HG03342 (cell line): ENCODE measurements at regions not wholly inside any gene's neighbourhood (a gene's known extent, or its start where the extent isn't known, plus 50 kb on each side); places are given as distances from the start of the nearest gene placed in this dataset.
"Not testable (repeated sequence)": the region's sequence is repeated elsewhere in the genome, so short reads cannot be mapped to it uniquely, and the experiment has no call there.

ENCODE experiments used
- ATAC-seq: cut with Tn5 transposase; IDR thresholded peaks from one replicate; pipeline ENCODE4 v1.9.1; 2021; ENCODE audit warnings: mild to moderate bottlenecking, moderate library complexity; ENCODE audit not compliant: unreplicated experiment

DNA sequence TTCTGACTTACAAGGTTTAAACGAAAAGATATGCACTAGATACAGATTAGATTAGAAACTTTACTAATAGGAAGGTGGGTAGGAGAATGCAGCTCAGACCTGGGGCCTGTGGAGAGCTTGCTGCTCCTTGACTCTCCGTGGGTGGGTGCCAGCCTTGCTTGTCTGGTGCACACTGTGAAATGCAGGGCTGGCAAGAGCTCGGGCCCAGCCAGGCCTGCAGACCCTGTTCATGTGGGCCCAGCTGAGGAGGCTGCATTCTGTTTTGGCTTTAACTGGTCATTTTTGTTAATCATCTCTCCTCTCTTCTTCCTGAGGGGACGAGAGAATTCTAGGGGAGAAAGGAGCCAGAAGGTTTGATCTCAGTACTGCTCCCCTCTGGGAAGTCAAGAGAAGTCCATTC lies 325.4 kb downstream of the QKI start:
- no peak for ATAC-seq

DNA sequence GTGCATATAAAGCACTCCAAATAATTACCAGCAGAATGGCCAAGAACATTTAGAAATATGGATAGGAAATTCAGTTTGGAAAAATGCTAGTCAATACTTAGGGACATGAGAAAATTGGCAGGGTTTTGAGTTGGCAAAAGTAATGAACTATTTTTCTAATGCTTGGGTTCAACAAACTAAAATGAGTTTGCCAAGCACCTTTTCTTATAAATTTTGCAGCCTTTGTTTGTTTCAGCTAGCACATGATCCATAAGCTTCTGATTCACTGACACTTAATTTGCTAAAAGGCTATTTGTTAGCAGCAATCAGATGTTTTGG lies 324.8 kb downstream of the QKI start:
- ATAC-seq = no peak

DNA sequence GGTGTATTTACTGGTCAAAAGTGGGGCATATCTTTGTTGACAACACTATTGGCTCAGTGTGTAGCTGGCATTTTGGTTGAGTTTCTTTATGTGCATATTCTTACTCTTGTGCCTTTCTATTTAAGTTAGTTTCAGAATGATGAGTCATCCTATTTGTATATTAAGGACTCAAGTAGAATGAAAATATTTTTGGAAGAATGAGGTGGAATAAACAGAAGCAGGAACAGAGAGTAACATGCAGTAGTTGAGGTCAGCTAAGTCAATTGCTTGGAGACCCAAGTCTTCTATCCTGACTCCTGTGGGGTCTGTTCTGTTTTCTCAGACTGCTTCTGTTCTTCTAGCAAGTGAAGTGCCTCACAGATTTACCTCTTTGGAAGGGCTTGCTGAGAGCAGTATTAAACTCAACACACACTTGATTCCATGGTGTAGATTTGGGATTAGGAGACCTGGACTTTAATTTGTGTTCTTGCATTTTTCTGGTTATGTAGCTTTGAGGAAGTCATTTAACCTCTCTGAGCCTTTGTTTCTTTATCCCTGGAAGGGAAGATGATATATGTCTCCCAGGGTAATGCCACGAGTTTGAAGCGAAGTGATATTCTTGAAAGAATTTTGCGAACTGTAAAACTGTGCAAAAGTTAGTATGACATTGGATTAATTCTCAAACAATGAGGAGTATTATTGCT lies 324.3 kb downstream of the QKI start:
- ATAC-seq = no peak

DNA sequence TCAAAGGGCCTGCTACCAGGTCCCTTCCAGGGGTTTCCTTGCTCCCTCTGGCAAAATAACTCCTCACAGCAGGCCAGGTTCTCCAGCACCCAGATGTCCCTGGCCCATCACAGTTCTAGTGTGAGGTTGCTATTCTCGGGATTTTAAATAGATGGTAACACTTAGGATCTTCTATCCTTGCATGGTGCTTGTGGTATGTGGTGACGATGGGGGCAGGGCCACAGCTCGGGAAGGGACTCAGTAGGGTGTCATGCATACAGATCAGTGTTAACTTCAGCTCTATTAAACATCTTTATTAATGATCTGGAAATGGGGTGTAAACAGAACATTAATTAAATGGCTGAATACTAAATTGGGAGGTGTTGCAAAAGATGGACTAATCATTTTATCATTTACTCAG lies 323.8 kb downstream of the QKI start:
- no peak for ATAC-seq

DNA sequence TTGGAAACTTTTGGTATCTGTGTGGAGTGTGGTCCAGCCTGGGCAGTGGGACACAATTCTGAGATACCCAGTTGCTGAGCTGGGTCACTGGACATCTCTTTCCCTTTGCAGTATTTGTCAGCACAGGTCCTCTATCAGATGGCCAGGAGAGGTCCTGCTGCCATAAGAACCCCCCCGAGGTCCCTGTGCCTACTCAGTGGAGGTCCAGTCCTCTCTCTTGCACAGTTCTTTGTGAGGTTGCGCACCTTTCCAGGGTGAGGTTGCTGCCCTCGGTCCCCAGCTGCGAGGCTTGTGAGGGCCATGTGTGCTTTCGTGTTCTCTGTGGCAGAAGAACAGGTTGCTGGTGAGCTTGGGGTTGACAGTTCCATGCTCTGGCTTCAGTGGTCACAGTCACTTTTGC lies 320.6 kb downstream of the QKI start:
- ATAC-seq = no peak

DNA sequence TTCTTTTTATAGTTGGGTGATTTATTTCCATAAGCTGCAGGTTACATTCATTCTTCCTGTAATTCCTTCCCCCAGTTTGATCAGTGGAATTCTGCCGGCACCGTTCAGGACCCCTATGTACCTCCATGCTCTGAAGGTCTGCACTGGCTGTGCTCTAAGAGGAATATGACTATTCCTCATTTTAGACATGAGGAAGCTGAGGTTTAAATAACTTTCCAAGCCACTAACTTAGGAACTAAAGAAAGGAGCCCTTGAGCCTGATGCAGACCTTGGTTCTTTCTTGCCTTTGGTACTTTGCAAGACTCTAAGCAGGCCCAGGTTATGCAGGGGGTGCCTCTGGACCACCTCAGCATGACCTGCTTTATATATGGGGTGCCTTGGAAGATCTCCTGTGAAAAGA lies 318.5 kb downstream of the QKI start:
- ATAC-seq = no peak

DNA sequence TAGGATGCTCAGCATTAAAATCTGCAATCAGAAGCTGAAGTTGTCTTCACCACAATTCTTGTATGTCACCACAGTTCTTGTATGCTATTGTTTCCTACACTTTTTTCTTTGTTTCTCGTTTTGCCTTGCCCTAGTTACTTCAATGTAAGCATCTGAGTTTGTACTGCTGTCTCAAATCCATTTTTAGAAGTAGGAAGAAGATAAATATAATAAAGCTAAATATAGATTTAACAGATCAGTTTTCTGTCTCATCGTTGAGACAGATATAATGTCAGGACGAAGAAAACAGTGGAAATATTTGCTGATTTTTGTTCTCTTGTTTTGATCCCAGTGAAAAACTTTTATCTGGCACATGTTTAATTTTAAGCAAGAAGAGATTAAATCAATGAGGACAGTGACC lies 318.0 kb downstream of the QKI start:
- ATAC-seq = no peak

DNA sequence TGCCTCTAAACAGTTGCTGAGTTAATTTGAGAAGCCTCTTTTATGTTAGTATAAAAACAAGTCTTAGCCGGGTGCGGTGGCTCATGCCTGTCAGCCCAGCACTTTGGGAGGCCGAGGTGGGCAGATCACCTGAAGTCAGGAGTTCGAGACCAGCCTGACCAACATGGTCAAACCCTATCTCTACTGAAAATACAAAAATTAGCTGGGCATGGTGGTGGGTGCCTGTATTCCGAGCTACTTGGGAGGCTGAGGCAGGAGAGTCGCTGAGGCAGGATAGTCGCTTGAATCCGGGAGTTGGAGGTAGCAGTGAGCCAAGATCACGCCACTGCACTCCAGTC lies 317.5 kb downstream of the QKI start:
- ATAC-seq = not testable (repeated sequence)

DNA sequence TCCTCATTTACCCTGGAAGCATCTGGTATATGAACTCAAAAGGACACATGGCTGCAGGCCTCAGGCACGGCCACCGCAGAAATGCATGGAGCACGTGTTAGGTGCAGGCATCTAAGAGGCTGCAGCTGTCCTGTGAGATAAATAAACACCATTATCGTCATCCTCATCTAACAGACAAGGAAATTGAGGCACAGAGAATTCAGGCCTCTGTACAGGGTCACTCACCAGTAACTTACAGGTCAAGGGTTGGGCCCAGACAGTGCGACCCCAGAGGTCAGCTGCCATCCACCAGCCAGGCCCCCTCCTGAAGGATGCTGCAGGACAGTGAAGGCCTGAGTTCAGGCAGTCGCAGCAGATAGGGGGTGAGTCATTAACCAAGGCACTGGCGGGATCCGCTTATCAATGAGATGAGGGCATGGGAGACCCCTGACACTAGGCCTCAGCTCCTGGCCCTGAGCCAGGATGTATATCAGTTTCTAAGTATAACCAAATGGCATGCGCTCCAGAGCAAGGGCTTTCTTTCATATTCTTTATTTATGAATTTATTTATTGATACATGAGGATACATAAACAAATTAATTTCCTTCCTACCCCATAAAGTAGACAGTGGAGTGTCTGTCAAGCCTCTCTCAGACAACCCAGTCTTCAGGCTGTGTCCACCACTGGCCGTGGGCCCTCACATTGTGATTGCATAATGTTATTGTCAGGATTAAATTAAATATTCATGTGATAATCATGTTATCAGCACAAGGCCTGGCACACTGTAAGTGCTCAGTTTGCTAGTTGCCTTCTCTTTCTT lies 316.9 kb downstream of the QKI start:
- no peak for ATAC-seq

DNA sequence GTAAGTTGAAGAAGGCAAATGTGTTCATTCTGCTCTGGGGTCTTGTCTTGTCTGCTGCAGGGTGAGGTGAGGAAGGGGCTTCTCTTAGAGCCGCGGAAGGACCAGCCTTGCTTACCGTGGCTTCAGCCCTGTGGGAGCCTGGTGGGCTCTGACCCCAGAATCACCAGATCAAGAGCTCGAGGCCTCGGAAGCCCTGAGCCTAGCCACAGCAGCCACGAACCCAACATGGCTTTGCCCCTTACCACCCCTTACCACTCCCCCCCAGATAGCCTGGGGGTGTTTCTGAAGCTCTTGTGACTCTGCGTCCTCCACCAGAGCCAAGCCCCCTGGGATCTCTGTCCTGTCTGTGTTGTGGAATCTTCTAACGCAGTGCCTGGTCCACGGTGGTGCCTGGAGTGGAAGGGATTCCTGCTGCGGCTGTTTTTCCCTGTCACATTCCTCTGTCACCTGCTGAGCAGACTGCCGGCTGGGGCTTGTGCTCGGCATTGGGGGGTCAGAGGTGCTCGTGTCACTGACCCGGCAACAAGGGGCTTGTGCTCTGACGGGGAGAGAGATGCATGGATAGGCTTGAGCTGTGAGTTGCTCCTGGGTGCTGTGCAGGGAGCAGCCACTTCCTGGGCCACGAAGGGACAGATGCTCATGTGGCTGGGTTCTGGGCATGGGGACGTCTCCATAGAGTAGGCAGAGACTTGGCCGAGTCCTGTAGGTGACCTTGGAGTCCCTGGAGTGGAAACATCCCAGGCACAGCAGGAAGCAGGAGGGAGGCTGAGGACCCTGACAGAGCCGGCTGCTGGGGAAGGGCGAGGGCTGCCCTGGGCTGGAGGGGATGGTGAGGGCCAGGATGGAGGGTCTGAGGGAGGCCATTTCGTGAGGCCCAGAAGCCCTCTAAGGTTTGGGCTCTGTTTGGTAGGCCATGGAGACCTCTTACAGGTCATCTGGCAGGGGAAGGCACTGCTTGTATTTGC lies 316.0 kb downstream of the QKI start:
- no peak for ATAC-seq

DNA sequence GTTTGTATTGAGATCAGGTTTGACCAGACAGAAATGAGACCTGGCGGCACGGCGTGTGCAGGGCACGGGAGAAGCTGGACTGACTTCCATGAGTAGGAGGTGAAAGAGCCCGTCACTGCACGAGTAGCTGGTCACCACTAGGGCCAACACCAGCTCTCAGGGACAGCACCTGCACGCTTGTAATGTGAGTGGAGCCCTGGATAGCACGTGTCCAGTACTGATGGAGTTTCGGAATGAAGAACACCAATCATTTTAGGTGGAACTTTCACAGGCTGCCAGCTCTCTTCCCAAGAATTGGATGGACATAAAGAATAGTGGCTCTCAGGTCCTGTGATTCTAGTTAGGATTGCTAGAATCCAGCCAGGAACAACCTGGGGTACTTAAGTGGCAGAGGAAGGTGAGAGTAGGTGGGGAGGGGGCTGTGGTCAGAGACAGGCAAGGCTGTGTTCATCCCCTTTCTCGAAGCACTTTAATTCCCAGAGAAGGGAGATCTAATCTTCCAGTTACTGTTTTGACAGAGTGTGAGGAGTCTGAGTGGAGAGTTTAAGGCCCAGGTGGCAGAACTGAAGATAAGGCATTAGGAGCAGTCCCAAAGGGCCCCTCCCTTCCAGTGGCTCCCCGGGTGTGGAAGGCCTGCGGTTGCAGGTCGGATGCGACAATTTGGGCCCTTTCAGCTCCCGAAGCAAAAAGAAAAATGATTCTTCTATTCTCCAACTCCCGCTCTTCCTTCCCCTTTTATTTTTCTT lies 314.8 kb downstream of the QKI start:
- no peak for ATAC-seq

DNA sequence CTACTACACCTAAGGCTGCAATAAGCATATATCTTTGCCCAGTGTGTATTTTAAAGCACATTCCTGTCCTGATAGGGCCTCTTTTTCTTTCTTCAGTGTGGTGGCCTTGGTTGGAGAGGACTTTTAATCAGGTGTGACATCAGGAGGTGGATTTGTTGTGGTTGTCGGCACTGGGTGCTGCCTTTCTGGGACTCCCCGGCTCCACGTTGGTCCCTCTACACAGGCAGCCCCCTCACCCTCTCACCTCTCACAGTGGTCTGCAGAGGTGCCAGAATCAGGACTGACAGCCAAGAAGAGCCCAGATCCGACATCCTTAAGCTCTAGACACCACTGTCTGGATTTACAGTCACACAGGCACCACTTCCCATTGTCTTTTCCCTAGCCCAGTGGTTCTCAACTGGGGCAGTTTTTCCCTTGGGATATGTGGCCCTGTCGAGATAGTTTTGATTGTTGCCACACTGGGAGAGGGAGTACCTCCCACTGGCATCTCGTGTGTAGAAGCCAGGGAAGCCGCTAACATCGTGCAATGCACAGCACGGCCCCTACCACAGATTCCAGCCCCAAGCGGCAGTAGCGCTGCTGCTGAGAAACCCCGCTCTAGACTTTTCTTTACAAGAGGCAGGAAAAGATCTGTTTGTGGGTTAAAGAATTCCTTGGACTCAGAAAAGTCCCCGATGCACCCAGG lies 314.1 kb downstream of the QKI start:
- ATAC-seq = no peak

DNA sequence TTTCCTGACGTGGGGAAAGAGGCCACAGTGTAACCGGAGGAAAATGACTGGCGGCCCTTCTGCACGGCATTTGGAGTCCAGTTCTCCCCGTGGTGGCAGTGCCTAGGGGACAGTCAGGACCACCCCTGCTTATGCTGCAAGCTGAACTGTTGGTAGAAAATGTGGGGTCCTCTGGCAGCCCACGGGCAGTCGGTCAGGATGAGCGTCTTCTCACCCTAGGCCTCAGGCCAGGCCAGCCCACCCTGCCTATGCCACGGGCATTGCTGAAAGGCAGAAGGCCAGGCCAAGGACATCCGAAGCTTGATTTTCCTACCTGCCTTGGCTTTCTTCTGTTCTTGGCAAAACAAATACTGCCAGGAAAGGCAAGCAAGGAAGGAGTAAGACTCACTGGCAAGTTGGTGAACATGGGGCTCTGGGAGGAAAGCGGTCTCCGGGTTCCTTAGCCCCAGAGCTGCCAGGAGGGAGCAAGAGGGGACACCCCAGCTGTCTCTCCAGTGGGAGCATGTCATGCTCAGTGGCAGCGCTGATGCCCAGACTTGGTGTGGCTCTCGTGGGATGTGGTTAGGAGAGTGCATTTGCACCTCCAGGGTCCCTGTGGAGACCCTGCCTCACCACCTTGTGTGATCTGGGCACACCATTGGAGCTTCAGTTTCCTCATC lies 311.6 kb downstream of the QKI start:
- ATAC-seq = no peak

DNA sequence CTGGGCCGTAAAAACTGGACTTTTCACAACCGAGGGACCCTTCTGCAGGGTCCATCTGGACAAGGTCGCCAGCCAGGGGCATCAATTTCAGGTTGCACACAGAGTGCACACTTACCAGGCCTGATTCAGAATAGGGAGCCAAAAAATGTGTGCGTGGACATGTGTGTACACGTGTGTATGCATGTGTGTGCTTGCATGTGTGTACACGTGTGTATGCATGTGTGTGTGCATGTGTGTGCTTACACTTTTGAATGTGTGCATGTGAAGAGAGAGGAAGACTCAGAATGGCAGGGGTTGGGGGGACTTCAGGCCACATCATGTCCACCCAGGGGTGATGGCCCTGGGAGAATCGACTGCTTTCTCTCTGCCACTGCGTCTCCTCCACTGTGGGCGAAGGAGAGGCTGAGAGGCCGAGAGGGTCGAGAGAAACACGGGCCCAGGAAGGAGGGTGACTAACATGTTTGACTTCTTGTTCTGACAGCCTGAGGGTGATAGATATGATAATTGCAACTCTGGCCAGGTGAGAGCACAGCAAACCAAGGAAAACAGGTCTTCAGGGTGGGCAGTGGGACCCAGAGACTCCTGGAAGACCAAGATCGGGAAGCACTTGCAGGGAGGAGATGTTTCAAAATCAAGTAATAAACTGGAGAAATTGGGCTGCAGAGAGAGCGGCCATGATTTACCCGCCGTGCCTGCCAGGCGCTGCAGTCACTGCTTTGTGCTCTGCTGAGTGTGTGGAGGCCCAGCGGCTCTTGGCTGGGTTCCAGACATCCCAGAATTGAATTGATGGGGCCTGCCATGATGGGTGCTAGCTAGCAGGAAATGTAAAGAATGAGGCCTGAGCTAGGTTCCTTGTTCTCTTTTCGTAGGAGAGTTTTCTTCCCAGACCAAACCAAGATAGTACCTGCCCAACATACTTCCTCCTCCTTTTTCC lies 310.8 kb downstream of the QKI start:
- ATAC-seq = no peak

DNA sequence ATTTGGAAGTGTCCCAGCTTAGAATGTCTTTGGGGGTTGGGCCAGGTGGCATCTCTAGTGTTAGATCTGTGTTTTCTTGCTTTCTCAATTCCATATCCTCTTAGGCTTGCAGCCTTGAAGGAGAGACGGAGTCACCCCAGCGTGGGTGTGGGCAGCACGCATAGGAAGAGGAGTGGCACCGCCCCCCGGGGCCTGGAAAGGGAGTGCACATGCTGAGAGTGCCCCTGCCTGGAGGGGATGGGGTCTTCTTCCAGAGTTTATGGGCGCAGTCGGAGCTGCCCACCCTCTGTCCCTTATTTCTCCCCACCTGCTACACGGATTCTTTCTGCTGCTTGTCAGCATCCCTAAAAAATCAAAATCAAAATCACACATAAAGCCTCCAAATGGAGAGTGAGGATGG lies 309.7 kb downstream of the QKI start:
- no peak for ATAC-seq

DNA sequence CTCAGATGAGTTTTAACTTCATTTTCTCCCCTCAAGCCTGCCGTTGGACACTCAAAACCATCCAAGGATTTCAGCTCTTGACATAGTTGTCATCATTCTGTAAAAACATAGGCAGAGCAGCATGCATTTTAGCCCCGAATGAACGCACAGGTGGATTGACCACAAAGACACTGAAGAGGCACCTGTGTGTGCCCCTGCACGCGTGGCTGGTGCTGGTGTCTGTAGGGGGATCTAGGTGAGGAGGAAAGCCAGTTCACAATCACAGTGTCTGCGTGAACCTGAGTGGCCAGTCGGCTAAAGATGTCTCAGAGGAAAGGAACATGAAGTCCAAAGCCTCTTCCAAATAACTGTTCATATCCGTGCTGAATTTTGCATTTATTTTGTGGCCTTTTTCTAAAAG lies 309.2 kb downstream of the QKI start:
- ATAC-seq = no peak

DNA sequence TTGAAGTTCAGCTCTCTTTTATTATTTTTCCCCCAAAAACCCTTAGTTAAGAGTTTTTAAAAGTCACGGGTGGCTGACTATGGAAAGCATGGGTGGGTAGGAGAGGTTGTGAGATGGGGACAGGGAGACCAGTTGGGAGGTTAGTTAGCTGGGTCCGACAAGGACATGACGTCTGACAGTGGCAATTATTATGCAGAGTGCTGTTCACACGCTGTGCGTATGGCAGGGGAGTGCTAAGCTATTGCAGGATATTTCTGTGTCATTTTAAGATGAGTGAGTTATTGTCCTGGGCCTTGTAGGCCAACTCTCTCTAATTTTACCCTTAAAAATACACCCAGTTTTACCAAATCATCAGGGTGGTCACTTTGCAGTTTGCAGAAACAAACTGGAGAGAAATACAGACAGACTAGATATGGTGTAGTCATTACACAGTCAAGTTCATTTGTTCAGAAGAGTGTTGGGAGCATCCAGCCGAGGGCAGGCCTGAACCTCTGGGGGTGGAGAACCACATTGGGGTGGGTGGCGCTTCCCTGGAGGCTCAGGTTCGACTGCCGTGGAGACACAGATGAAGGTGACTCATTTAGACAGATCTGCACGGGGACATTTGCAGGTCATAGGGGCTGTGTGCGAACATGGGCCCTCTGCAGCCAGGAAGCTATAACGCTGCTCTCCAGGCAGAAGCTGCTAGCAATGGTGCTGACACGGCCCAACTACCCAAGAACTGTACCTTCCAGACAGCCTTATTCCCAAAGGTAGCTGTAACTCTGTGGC lies 307.6 kb downstream of the QKI start:
- no peak for ATAC-seq

DNA sequence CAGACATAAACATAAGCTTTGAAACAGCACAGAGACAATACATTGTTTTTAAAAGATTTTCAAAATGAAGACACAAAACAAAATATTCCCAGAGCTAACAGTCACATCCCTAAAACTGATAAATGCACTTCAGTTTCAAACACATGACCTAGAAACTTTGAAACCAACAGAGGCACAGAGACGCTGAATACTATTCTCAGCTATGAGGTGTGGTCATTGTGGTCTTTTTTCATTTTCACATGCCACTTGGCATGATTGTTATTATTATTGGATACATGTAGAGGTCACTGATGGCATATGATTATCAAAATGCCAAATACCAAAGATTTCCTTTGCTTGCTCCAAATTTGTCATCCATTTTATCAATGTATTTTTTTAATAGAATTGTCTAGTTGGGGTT lies 306.9 kb downstream of the QKI start:
- ATAC-seq = no peak
